A673 (cell line): ENCODE measurements at regions not wholly inside any gene's neighbourhood (a gene's known extent, or its start where the extent isn't known, plus 50 kb on each side); places are given as distances from the start of the nearest gene placed in this dataset.

Experiments used
- CTCF ChIP-seq: fragments of 300-800, 200-600 bp; sonication (generic); conservative IDR thresholded peaks from 2 replicates; pipeline ENCODE4 v1.5.1; 2017; ENCODE audit warnings: low read depth, mild to moderate bottlenecking, antibody characterized with exemption, low read length, moderate library complexity, mixed read lengths
- EZH2 ChIP-seq: fragments of 200-600 bp; sonication (generic); IDR thresholded peaks from 2 replicates; pipeline ENCODE4 v1.6.1; 2017; ENCODE audit warnings: borderline replicate concordance, low read depth, mild to moderate bottlenecking, mixed read lengths, antibody characterized with exemption, low read length; ENCODE audit not compliant: poor library complexity, severe bottlenecking

GRCh38 chr1:56438901-56439551, 140.3 kb downstream of the PLPP3 start:
- TF ChIP-seq EZH2 (no peak), CTCF (no peak)
